GM04504 (cell line): ENCODE measurements at regions not wholly inside any gene's neighbourhood (a gene's known extent, or its start where the extent isn't known, plus 50 kb on each side); places are given as distances from the start of the nearest gene placed in this dataset.
"Not testable (repeated sequence)": the region's sequence is repeated elsewhere in the genome, so short reads cannot be mapped to it uniquely, and the experiment has no call there.

Experiments
- DNase-seq: peaks from one replicate; pipeline ENCODE4 v3.0.0-alpha.2; 2012; ENCODE audit warnings: low read depth

DNA sequence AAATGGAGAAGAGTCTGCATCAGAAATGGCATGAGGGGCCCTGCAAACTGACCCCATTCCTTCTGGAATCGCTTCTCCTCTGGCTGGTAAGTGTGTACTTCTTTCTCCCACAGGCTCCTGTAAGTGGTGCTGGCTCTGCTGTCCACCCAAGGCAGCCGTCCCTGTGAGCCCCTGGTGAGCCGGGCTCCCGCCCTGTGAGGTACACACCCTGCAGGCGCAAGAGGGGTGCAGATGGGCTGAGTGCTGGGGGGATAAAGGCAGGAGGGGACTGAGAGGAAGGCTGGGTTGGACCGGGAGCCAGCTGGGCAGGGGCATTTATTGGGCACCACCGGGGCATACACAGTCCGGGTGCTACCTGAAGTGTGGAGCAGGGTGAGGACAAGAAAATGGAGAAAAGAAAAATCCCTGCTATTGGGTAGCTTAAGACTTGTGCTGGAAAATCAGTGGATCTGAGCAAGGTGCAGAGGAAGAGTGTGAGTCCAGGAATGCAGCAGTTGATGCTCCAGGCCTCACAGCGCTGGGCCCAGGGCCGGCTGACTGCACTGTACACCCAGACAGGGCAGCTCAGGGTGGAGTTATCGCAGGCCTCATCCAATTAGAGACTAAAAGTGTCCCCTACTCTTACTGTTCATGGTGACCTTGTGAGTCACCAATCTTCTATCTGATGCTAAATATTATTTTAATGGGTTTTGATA lies 455.1 kb upstream of the B3GAT1 start:
- DNase-seq, result no peak

DNA sequence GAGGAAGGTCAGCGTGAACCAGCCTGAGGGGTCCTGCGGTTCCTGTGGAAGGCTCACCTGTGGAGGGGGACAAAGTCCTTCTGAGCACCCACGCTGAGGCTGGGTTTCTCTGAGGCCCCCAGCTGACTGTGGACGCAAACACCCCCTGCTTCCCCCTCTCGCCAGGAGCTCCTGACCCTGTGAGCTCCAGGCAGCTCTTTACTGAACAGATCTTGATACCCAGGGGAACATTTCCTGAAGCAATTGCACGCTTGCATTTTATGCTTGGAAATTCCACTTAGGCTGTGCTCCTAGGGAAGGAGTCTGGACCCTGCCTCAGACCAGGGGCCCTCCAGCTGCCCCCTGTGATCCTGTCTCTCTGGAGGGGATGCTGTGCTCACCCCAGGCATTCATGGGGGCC lies 454.2 kb upstream of the B3GAT1 start:
- DNase-seq, result no peak

- DNase-seq, result no peak
Observed at GRCh38 chr11:134864968-134865305, 452.9 kb upstream of the B3GAT1 start.

- DNase-seq, result no peak
Observed at GRCh38 chr11:134864233-134864967, 452.4 kb upstream of the B3GAT1 start.

- no peak for DNase-seq
Observed at GRCh38 chr11:134863294-134863693, 451.3 kb upstream of the B3GAT1 start.

DNA sequence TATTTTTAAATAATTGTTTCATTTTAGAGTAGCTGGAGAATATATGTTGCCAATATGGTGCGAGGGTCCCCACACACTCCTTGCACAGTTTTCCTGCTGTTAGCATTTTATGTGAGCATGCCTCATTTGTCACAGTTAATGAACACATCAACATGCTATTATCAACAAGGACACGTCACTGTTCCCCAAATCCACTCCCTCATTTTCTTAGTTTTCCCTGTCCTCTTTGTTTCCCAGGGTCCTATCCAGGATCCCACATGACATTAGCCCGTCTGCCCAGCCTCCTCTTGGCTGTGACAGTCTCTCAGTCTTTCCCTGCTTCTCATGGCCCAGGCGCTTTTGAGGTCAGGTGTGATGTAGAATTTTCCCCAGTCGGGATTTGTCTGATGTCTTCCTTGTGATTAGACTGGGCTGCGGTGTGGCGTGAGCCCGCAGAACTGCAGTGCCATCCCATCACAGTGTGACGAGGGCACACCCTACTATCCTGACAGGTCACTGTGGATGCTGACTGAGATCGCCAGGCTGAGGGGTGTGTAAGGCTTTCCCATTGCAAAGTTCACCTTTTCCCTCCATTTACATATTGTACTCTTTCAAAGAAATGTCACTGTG lies 450.6 kb upstream of the B3GAT1 start:
- DNase-seq, result no peak

DNA sequence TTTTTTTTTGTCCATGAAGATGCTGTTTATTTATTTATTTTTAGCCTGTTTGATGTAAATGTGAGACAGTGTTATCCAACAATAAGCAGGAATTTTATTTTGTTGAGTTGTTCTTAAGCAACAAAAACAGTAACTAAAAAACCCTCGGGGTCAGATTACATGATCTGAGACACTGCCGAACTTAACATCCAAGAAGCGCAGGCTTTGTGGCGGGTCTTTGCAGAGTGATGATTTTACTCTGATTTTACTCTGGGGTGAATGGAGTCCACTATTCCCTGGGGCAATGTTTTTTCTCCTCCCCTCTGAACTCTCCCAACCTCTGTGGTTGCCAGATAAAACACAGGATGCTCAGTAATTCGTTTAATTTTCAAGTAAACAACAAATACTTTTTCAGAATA lies 450.1 kb upstream of the B3GAT1 start:
- no peak for DNase-seq

GRCh38 chr11:134861490-134862104 lies 449.6 kb upstream of the B3GAT1 start:
- no peak for DNase-seq

- no peak for DNase-seq
Observed at GRCh38 chr11:134858783-134859480, 446.9 kb upstream of the B3GAT1 start.

- no peak for DNase-seq
Observed at GRCh38 chr11:134857035-134857434, 445.0 kb upstream of the B3GAT1 start.

DNA sequence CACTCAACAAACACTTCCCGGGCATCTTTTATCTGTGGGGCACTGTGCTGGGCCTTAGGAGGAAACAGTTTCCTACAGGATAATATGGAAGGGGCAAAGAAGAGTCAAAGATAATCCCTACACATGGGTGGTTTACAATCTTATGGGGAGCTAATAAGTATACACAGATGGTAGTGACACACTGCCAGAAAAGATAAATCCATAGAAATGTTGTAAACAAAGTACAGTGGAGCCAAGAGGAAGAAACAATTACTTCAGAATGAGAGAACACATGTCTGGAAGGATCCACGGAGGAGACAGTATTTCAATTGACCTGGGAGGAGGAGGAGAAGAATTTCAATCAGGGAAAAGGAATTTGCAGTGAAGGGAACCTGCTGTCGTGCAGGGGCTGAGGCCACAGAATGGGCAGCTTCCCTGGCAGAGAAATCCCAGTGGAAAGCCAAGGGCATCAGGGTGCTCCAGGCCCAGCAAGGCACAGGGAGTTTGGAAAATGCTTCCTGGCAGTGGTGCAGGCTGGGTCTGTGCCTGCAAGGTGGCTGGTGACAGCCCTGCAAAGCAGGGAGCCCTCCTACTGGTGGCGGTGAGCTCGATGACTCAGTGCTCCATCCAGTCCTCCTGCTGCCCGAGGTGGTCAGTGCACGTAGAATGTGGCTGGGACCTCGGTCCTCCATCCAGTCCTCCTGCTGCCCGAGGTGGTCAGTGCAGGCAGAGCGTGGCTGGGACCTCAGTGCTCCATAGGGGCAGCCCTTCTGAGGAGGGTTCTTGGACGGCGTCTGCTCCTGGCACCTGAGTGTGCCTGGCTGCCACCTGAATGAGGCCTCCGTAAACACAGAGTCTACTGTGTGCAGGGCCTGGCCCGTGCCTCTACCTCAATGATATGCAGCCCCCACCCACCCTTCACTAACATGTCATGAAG lies 444.3 kb upstream of the B3GAT1 start:
- no peak for DNase-seq

- no peak for DNase-seq
Observed at GRCh38 chr11:134853992-134854991, 442.2 kb upstream of the B3GAT1 start.

DNA sequence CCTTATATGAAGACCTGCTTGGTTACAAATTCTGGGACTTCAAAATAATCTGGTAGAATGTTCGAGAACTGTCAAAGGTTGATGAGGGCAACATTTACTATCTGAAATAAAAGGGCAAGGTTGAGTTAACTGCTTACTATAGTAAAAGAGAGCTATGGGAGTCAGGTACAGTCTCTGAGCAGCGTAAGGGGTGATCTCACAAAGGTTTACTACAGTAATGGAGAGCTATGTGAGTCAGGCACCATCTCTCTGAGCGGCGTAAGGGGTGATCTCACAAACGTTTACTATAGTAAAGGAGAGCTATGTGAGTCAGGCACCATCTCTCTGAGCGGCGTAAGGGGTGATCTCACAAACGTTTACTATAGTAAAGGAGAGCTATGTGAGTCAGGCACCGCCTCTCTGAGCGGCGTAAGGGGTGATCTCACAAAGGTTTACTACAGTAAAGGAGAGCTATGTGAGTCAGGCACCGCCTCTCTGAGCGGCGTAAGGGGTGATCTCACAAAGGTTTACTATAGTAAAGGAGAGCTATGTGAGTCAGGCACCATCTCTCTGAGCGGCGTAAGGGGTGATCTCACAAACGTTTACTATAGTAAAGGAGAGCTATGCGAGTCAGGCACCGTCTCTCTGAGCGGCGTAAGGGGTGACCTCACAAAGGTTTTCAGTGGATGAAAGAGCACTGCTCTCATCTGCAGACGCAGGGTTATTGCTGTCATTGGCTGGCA lies 439.6 kb upstream of the B3GAT1 start:
- DNase-seq, result not testable (repeated sequence)

- DNase-seq, result no peak
Observed at GRCh38 chr11:134850566-134850965, 438.5 kb upstream of the B3GAT1 start.

DNA sequence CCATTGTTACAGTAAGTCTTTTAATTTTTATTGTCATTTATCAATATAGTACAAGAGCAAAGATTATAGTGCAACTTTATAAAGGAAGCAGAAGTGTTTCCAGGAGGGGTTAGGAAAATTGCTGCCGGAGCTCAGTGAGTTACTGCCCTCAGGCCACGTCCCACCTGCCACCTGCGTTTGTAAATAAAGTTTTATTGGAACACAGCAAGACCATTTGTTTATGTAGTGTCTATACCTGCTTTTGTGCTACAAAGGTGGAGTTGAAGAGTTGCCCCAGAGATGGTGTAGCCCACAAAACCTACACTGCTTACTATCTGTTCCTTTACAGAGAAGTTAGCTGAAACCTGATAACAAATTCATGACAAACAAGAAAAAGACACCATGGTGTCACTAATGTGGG lies 437.8 kb upstream of the B3GAT1 start:
- DNase-seq, result no peak

DNA sequence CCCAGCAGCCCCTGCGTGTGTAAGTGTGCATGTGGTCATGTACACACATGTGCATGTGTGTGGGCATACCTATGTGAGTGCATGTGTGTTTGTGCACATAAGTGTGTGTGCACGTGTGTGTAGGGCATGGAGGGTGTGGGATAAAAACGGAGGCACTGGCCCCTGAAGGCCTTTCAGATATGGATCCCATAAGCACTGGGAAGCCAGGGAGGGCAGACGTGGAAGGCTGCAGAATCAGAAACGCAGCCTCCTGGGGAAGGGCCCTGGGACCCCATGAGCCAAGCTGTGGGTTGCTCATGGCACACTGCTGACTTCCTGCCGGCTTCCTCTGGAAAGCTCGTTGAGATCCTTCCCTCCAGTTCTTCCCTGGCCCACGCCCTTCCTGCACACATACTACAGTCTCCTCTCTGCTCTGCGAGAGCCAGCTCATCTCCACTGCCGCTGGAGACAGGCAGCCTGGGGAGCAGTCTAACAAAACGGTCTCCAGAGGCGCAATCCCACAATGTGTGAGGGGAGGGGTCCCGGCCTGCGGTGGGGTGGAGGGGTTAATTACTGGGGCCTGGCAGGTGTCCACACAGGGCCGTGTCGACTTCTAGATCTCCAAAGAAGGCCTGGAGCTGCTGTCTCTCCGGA lies 435.2 kb upstream of the B3GAT1 start:
- no peak for DNase-seq

- no peak for DNase-seq
Observed at GRCh38 chr11:134846328-134847082, 434.5 kb upstream of the B3GAT1 start.
